ENCODE measurements at regions not wholly inside any gene's neighbourhood (a gene's known extent, or its start where the extent isn't known, plus 50 kb on each side); places are given as distances from the start of the nearest gene placed in this dataset.

GRCh38 chr7:131046246-131046645 lies 281.4 kb upstream of the MKLN1 start:
- TF ChIP-seq CTCF (IDR thresholded peaks at IDR 0.05) (no peak), EZH2 (IDR thresholded peaks at IDR 0.05; ENCODE audit: borderline replicate concordance, insufficient read depth, low read depth, low read length, poor library complexity, severe bottlenecking) (no peak)

Data from B cell (primary cell).